GM18505 (cell line): ENCODE measurements at regions not wholly inside any gene's neighbourhood (a gene's known extent, or its start where the extent isn't known, plus 50 kb on each side); places are given as distances from the start of the nearest gene placed in this dataset.

Source experiments
- ATAC-seq: cut with Tn5 transposase; IDR thresholded peaks from one replicate; pipeline ENCODE4 v1.9.1; 2021; ENCODE audit not compliant: unreplicated experiment
- POLR2A ChIP-seq: IDR thresholded peaks from 4 replicates; pipeline ENCODE4 v1.6.1; 2011; ENCODE audit warnings: borderline replicate concordance; ENCODE audit not compliant: insufficient read depth, insufficient read length; ENCODE audit errors: extremely low read depth

DNA sequence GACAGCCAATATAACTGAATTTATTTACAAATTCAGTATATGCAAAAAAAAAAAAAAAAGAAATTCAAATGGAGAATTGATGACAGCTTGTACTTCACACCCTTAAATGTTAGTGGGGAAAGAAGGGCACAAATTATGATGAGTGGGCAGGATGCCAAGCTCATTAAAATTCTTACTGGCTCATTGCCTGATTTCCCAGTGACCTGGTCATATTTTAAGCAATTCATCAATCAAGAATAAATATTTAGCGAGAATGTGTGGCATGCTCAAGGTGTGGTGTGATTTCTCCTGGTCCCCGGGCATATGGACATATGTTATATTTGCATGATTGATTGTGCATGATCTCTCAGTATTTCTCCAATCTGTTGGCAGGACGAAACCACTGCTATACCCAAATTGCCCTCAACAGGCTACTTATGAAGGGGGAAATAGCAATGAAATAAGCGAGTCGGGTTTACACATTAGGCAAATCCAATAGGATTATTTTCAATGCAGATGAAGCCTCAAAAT is 883.0 kb downstream of the LRRTM4 start:
- TF ChIP-seq POLR2A: no peak
- no peak for ATAC-seq

DNA sequence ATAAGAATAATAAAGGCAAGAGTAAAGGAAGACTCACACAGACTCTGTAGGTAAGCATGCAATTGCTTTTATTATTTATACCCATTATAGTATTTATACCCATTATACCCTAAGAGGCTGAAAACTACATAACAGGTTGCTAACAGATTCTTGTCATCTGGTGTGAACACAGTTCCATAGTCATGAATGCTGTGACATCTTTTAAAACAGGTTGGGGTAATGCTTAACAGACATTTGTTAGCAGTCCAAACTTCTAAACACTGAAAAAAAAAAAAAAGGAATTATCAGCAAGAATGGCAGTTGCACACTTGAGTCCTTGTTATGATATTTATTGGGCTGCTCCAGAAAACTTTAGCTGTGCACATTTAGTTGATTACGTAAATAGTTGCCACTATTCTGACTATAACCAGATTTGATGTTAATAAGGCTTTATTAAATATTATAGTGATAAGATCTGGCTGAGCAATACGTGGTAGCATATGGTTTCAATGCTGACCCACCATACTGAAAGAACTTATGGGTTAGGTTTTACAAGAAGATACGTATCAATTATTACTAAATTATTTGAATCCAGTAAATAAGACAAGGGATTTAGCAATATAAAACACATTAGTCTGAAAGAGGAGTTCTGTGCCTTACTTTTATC is 888.8 kb downstream of the LRRTM4 start:
- ATAC-seq: no peak
- TF ChIP-seq POLR2A: no peak

DNA sequence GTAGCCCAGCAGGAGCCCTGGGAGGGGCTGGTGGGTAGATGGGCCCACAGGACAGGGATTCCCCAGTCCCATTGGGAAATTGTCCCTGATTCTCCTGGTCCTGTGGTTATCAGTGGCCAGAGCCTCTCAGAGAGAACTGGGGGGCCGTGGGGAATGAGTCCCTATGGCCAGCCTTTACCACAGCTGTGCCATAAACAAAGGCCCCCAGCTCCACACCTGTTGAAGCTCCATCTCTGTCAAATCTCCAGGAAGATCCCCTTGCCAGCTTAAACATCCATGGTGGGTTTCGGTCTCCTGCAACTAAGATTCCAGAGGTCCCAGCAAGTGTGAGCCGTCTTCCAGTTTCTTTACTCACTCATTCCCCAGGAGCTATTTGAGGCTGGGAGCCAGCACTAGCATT is 897.1 kb downstream of the LRRTM4 start:
- no peak for ATAC-seq
- no peak for TF ChIP-seq POLR2A

DNA sequence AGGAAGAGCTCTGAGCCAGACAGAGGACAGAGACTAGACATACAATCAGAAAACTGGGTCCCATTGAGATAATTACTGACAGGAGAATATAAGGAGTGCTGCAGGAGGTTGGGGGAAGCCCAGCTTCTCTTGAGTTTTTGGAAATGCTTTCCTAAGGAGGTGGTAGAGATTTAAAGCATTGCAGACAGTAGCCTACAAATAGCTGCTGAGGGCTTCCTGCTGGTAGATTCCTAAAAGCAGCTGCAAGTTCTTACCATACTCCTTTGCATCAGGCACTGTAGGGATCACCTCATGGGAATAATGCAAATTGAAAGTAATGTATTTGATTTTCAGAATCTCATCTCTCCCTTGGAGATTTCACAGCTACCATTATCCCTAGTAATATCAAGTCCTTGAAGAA is 902.6 kb upstream of the GCFC2 start:
- no peak for TF ChIP-seq POLR2A
- no peak for ATAC-seq

DNA sequence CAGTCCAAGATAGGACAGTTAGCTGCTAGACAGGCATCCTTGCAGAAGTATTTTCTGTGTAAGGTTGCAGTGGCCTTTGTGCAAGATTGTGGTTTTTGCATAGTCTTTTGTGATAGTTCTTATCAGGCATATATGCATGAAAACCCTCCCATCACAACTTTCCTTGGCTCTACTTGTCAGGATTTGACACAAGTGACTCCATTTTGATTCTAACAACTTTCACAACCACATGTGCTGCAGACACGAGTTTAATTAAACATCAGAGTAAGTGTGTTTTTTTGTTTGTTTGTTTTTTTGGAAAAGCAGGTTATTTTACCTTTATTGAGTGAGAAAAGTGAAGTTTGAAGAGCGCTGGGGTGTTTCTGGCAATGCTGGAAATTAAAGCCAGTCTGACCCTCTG is 902.0 kb upstream of the GCFC2 start:
- no peak for TF ChIP-seq POLR2A
- ATAC-seq: no peak

DNA sequence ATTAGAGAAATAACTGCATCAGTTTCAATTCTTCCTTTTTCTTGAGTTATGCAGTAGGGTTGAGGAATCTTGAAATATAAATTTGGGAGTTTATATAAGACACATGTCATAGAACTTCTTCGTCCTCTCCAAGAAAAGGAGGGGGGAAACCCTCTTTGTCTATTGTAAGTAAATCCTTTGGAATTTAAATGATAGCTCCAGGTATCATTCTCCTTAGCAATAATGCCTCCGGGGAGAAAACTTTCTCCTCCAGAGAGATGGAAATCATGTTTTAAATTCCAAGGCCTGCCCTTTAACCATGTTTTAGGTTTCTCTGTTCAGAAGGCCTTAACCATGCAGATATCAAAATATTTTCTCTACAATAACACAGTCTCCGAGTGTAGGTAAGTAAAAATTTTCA is 899.7 kb upstream of the GCFC2 start:
- no peak for ATAC-seq

DNA sequence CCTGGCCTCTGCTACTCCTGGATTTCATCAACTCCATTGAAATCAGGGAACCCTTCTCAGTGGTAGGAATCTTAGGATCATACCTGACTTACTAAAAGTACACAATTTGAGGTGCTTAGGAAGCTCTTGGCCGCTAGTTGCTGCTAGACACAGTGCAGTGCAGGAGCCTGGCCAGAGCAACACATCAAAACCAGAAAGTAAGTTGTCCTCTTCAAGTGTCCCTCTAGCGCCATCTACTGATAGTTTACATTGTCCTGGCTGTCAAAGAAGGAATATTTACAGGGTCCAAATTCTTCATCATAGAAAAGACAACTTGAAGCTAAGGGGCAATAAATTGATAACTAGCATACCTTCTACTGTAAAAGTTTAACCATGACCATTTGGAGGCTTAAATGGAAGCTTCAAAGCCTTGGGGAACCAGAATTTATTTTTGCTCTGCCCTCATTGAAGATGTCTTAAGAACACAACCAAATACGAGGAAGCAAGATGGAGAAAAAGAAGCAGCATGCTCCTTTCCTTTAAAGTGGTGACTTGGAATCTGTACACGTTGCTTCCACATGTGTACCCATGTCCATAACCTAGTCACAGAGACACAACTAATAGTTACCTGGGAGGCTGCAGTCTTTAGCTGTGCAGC is 889.1 kb upstream of the GCFC2 start:
- TF ChIP-seq POLR2A: no peak

More for the DNA sequence above, 899.7 kb upstream of the GCFC2 start:
- no peak for TF ChIP-seq POLR2A

DNA sequence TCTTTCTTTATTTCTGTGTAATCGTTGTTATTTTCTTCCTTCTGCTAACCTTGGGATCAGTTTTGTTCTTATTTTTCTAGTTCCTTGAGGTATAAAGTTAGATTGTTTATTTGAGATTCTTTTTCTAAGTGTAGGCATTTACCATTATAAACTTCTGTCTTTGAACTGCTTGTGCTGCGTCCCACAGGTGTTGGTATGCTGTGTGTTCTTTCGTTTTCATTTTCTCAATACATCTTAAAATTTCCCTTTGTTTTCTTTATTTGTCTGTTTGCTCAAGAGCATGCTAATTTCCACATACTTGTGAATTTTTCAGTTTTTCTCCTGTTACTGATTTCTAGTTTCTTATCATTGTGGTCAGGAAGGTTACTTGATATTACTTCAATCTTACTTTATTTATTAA is 873.8 kb upstream of the GCFC2 start:
- no peak for TF ChIP-seq POLR2A
- no peak for ATAC-seq

More for the DNA sequence above, 889.1 kb upstream of the GCFC2 start:
- ATAC-seq: peak; percentile 99

DNA sequence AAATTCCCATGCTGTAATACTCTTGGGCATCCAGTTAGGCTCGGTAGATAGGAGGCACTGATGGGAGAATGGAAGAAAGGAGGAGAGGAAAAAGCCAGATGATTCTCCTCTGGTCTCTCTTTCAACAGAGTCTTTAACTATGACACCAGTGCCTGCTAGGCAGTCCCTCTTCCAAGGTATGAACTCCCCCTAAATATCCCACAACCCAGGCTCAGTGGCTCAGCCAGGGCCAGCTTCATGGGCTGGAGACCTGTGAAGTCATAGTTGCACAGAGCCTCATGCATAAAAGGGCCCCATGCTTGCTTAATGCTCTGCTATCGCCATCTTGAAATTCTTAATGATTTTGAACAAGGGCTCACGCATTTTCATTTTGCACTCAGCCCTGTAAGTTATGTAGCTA is 869.2 kb upstream of the GCFC2 start:
- no peak for TF ChIP-seq POLR2A
- ATAC-seq: no peak

DNA sequence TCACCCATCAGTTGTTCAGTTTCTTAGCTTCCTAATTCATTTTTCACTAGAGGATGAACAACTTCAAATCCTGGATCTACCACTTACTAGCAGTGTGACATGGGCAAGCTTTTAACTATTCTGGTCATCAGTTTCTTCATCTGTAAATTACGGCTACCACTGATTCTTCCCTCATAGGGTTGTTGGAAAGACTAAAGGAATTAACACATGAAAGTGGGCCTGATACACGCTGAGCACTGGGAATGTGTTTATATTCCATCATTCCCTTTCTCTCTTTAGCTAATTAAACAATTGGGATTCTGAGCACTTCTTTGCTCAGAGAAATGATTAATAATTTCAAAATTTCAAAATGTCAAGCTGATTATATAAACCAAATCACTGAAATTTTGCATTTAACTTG is 862.3 kb upstream of the GCFC2 start:
- ATAC-seq: no peak
- TF ChIP-seq POLR2A: no peak

DNA sequence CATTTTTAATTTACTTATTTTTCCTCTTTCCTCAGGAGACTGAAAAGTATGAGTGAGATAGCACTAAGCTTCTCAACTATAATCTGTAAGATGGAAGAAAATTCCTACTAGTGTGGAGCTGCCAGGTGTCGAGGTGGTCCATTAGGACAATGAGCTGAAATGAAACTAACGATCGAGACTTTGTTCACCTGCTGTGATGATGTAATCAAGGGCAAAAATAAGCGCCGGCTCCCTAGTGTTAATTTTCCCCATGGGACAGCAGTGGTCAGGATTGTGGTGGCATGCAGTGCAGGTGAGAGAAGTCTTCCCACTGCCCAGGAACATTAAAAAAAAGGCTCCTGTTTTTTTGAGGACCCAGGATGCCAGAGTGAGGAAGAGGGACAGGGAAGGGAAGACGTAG is 859.1 kb upstream of the GCFC2 start:
- no peak for ATAC-seq
- TF ChIP-seq POLR2A: no peak

DNA sequence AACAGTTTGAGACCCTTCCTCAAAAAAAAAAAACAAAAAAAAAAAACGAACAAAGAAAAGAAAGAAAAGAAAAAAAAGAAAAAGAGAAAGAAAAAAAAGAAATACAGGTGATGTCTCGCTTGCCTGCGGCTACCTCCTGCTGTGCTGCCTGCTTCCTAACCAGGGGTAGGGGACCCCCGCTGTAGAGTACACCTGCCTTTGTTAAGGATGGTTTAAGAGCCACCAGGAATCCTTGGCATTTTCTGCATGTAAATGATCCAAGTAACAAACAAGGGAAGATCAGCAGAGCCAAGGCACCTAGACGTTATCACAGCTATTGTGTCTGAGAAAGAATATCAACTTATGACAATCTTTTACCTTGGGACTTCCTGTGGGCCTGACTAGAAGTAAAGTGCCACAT is 856.8 kb upstream of the GCFC2 start:
- no peak for TF ChIP-seq POLR2A
- ATAC-seq: no peak

DNA sequence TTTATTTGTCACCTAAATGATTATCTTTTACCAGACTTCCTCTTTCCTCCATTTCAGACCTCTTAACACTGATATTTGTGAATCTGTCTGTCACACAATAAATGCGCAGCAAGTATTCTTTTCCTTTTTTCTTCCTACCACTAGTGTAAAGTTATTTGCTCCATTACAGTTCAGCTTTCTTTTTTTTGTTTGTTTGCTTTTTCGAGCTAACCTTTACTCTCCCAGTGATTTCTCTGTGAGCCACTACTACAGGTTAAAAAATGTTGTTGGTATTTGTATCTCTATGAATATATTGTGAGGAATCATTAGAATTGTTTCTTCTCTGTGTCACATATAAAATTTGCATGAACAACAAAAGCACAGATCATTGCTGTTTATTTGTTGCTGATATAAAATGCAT is 854.0 kb upstream of the GCFC2 start:
- no peak for TF ChIP-seq POLR2A
- ATAC-seq: no peak

DNA sequence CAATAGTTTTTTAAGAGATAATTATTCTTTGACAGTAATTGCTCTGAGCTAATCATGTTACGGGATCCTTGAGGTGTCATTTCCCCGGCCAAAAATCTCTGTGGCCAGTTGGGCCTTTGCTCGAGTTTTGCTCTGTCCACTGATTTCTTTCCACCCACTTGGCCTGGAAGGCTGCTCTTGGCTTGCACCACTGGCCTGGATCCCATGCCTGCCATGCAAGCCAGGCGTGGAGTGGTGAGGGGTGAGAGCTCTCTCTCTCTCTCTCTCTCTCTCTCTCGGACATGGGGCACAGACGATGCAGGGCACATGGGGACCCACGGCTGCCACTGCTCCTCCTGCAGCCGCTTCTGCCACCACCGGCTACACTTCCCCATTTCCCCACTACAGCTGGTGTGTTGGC is 853.0 kb upstream of the GCFC2 start:
- no peak for ATAC-seq
- no peak for TF ChIP-seq POLR2A
